ENCODE measurements at regions not wholly inside any gene's neighbourhood (a gene's known extent, or its start where the extent isn't known, plus 50 kb on each side); places are given as distances from the start of the nearest gene placed in this dataset.

DNA sequence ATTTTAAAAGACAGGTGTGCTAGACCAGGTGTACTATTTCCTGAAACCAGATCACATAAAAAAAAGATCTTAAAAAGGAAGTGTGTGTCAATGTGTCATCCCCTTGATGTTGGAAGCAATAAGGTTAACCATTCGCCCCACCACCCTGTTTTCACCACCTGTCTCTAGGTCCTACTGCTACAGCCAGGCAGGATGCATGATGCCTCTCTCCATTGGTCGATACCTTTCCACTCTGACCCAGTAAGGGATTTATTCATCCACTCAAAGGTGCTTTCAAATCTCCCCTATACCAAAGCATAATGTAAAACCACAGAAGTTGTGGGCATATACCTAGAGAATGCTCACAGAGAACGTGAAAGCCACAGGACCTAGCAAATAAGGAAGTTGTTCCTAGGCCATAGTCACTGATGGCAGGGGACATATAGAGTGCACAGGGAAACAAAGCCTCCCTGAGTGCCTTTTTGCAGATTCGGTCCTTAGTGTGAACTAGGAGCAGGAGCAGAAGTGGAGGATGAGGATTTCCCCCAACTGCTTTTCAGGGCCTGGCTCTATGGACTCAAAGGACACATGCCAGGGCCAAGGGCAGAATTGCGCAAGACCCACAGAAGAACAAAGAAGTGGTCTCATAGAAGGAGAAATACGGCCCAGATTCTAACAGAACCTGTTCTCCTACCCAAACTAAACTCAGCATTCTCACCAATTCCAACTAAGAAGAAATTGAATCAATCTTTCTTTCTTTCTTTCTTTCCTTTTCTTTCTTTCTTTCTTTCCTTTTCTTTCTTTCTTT lies 631.5 kb upstream of the NRP1 start:
- TF ChIP-seq, protein P1, sequence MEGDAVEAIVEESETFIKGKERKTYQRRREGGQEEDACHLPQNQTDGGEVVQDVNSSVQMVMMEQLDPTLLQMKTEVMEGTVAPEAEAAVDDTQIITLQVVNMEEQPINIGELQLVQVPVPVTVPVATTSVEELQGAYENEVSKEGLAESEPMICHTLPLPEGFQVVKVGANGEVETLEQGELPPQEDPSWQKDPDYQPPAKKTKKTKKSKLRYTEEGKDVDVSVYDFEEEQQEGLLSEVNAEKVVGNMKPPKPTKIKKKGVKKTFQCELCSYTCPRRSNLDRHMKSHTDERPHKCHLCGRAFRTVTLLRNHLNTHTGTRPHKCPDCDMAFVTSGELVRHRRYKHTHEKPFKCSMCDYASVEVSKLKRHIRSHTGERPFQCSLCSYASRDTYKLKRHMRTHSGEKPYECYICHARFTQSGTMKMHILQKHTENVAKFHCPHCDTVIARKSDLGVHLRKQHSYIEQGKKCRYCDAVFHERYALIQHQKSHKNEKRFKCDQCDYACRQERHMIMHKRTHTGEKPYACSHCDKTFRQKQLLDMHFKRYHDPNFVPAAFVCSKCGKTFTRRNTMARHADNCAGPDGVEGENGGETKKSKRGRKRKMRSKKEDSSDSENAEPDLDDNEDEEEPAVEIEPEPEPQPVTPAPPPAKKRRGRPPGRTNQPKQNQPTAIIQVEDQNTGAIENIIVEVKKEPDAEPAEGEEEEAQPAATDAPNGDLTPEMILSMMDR (optimal IDR thresholded peaks at IDR 0.05 in 1 of 3, IDR thresholded peaks at IDR 0.05 in 1 of 3, conservative IDR thresholded peaks at IDR 0.05 in 1 of 3; ENCODE audit: extremely low read depth in 1 of 3, insufficient read depth in 2 of 3, low read length in 3 of 3), result no peak
- no peak for TF ChIP-seq EZH2 (IDR thresholded peaks at IDR 0.05; ENCODE audit: low read length)

Measured in keratinocyte (primary cell).